K562 (cell line): ENCODE measurements at regions not wholly inside any gene's neighbourhood (a gene's known extent, or its start where the extent isn't known, plus 50 kb on each side); places are given as distances from the start of the nearest gene placed in this dataset.
A peak's percentile ranks its signal among the peaks of the same experiment; 100 is the strongest.

ENCODE experiments used
- ATAC-seq: fragments of 200-7000 bp; cut with Tn5 transposase; 3 replicates; pipeline ENCODE4 v1.9.1; 2020; ENCODE audit warnings: moderate library complexity
- BruUV-seq: library from RNA; stranded (reverse); fragments of 400-500 nt; replicated peaks from 2 replicates; lab custom pipeline; 2021; lab: Mats Ljungman, UMichigan
- CTCF ChIA-PET: fragments of 300-600 bp; formaldehyde crosslinking; extraction: SDS; loops from one replicate; lab custom pipeline; 2021; ENCODE audit warnings: low intra/inter-chr PET ratio; lab: Yijun Ruan, JAX
- POLR2A ChIA-PET: fragments of 300-600, 350-650 bp; sonication (Branson Sonifier 250); formaldehyde crosslinking; extraction: SDS; loops from one replicate; lab custom pipeline; 2021; ENCODE audit warnings: antibody characterized with exemption, inconsistent platforms; lab: Yijun Ruan, JAX
- DNase-seq, 4 experiments: peaks; one replicate each; pipeline versions ENCODE4 v3.0.0 to v3.0.0-alpha.2; 2011 to 2018; ENCODE audit warnings: low spot score in 3 of 4, mixed read lengths in 3 of 4; ENCODE audit errors: extremely low read depth in 1 of 4
- FAIRE-seq: peaks from 2 replicates; lab custom pipeline; 2011; peaks lifted over from hg19 to GRCh38; lab: Jason Lieb, UNC
- H2AFZ ChIP-seq: 2 replicates; pipeline ENCODE4 v1.6.0; 2011; ENCODE audit warnings: low read depth, low read length, control low read depth, inconsistent platforms
- H3K27ac ChIP-seq: fragments of 200-600 bp; 3 replicates; pipeline ENCODE4 v1.8.0; 2011; ENCODE audit warnings: low read depth, mild to moderate bottlenecking, control low read depth, inconsistent platforms, low read length, moderate library complexity, mixed read lengths; ENCODE audit errors: extremely low read depth
- H3K27me3 ChIP-seq, 2 experiments: fragments of 300-600 bp in 1 of 2; 2 replicates in 1 of 2; 3 replicates in 1 of 2; pipeline versions ENCODE4 v1.6.0 to v1.8.0; 2011; ENCODE audit warnings: inconsistent platforms in 2 of 2, low read length in 2 of 2, mild to moderate bottlenecking in 1 of 2, mixed read lengths in 1 of 2, moderate library complexity in 1 of 2; ENCODE audit not compliant: control insufficient read depth in 2 of 2, insufficient read depth in 2 of 2
- H3K36me3 ChIP-seq: fragments of 300-600 bp; 3 replicates; pipeline ENCODE4 v1.8.0; 2011; ENCODE audit warnings: mild to moderate bottlenecking, low read length, inconsistent platforms; ENCODE audit not compliant: control insufficient read depth, insufficient read depth
- H3K4me1 ChIP-seq, 2 experiments: fragments of 200-600 bp in 1 of 2; replicated peaks in 1 of 2; 2 replicates in 1 of 2; 3 replicates in 1 of 2; pipeline versions ENCODE4 v1.5.1 to v1.8.0; 2011; ENCODE audit warnings: inconsistent platforms in 2 of 2, low read length in 2 of 2, mild to moderate bottlenecking in 1 of 2, mixed read lengths in 1 of 2, moderate library complexity in 1 of 2; ENCODE audit not compliant: control insufficient read depth in 2 of 2, insufficient read depth in 2 of 2
- H3K4me2 ChIP-seq: 2 replicates; pipeline ENCODE4 v1.6.1; 2011; ENCODE audit warnings: low read length, control low read depth, inconsistent platforms, mixed read lengths; ENCODE audit not compliant: insufficient read depth
- H3K4me3 ChIP-seq: fragments of 200-600 bp; sonication (generic), shearing (Covaris generic); 2 replicates; pipeline ENCODE4 v1.5.1; 2016; ENCODE audit warnings: control low read depth, inconsistent platforms
- H3K79me2 ChIP-seq: fragments of 200-600 bp; 3 replicates; pipeline ENCODE4 v1.8.0; 2011; ENCODE audit warnings: low read length, inconsistent platforms; ENCODE audit not compliant: control insufficient read depth, insufficient read depth
- H3K9ac ChIP-seq, 2 experiments: 2 replicates each; pipeline versions ENCODE4 v1.6.0 to v1.6.1; 2011; ENCODE audit warnings: low read depth in 2 of 2, low read length in 2 of 2, control low read depth in 1 of 2, inconsistent platforms in 1 of 2, mild to moderate bottlenecking in 1 of 2, mixed read lengths in 1 of 2; ENCODE audit not compliant: insufficient read depth in 1 of 2
- H3K9me1 ChIP-seq: one replicate; pipeline ENCODE4 v1.6.0; 2011; ENCODE audit warnings: inconsistent platforms, mild to moderate bottlenecking, low read length, moderate library complexity; ENCODE audit not compliant: control insufficient read depth, insufficient read depth
- H3K9me3 ChIP-seq: replicated peaks from 2 replicates; pipeline ENCODE4 v1.5.1; 2011; ENCODE audit warnings: low read depth, low read length, inconsistent platforms; ENCODE audit not compliant: control insufficient read depth, insufficient read depth
- H4K20me1 ChIP-seq: replicated peaks from 2 replicates; pipeline ENCODE4 v1.6.1; 2011; ENCODE audit warnings: low read length, inconsistent platforms, mixed read lengths; ENCODE audit not compliant: control insufficient read depth, insufficient read depth
- ARID3B ChIP-seq: fragments of 250-450 bp; sonication (Bioruptor Pico); IDR thresholded peaks from 2 replicates; pipeline ENCODE4 v1.4.0; 2020; ENCODE audit warnings: borderline replicate concordance
- DPF2 ChIP-seq: fragments of 450-650 bp; IDR thresholded peaks from 2 replicates; pipeline ENCODE4 v1.6.1; 2016
- E2F4 ChIP-seq: sonication (generic); formaldehyde crosslinking; IDR thresholded peaks from 2 replicates; pipeline ENCODE4 v1.8.0; 2022; ENCODE audit warnings: mild to moderate bottlenecking, low read depth, missing genetic modification reagents
- EWSR1 ChIP-seq: fragments of 450-650 bp; IDR thresholded peaks from 2 replicates; pipeline ENCODE4 v1.6.1; 2018; ENCODE audit warnings: borderline replicate concordance, mild to moderate bottlenecking, low read depth, moderate library complexity; ENCODE audit not compliant: partially characterized antibody
- HIVEP1 ChIP-seq: fragments of 250-450 bp; sonication (Bioruptor Pico); IDR thresholded peaks from 2 replicates; pipeline ENCODE4 v1.4.0; 2020; ENCODE audit warnings: mild to moderate bottlenecking
- MEF2D ChIP-seq: conservative IDR thresholded peaks from 2 replicates; pipeline ENCODE4 v1.6.1; 2016; ENCODE audit warnings: low read depth, missing genetic modification characterization, missing compliant biosample characterization
- MXI1 ChIP-seq: IDR thresholded peaks from 2 replicates; pipeline ENCODE4 v1.6.1; 2011; ENCODE audit warnings: low read depth, mild to moderate bottlenecking, improper control_type of control experiment, low read length
- PHF8 ChIP-seq: fragments of 200-600 bp; sonication (generic); IDR thresholded peaks from 2 replicates; pipeline ENCODE4 v1.6.1; 2012; ENCODE audit warnings: mixed run types, mild to moderate bottlenecking, inconsistent platforms, low read length, moderate library complexity, borderline replicate concordance
- RBM14 ChIP-seq: fragments of 200-400 bp; formaldehyde crosslinking; IDR thresholded peaks from 2 replicates; pipeline ENCODE4 v1.6.1; 2018; ENCODE audit warnings: low read depth, mild to moderate bottlenecking, low read length, moderate library complexity, borderline replicate concordance; ENCODE audit not compliant: insufficient read depth
- RBM25 ChIP-seq: fragments of 200-400 bp; formaldehyde crosslinking; IDR thresholded peaks from 2 replicates; pipeline ENCODE4 v1.6.1; 2018; ENCODE audit warnings: low read length, low read depth, moderate library complexity; ENCODE audit not compliant: severe bottlenecking
- RNF219 ChIP-seq: fragments of 250-450 bp; sonication (Bioruptor Pico); IDR thresholded peaks from 2 replicates; pipeline ENCODE4 v1.5.0; 2022; ENCODE audit warnings: mild to moderate bottlenecking
- TEAD1 ChIP-seq, 2 experiments: fragments of 450-650 bp in 1 of 2; sonication (generic) in 1 of 2; formaldehyde crosslinking; IDR thresholded peaks; 2 replicates each; pipeline versions ENCODE4 v1.4.0 to v1.8.0; 2020 to 2022; ENCODE audit warnings: mild to moderate bottlenecking in 2 of 2, missing genetic modification reagents in 1 of 2
- ZNF140 ChIP-seq: fragments of 250-450 bp; sonication (Bioruptor Pico); IDR thresholded peaks from 2 replicates; pipeline ENCODE4 v1.8.0; 2021; ENCODE audit warnings: moderate library complexity, mild to moderate bottlenecking, inconsistent platforms
- ZNF354B ChIP-seq: fragments of 250-450 bp; sonication (Bioruptor Pico); IDR thresholded peaks from 2 replicates; pipeline ENCODE4 v1.4.0; 2020
- ZNF444 ChIP-seq: fragments of 250-450 bp; sonication (Bioruptor Pico); IDR thresholded peaks from 2 replicates; pipeline ENCODE4 v1.4.0; 2020; ENCODE audit warnings: mild to moderate bottlenecking, moderate library complexity
- ZNF668 ChIP-seq: fragments of 250-450 bp; sonication (Bioruptor Pico); IDR thresholded peaks from 2 replicates; pipeline ENCODE4 v1.8.0; 2022; ENCODE audit warnings: mild to moderate bottlenecking, inconsistent platforms
- WGBS: fragments of 100-300 bp; shearing (Covaris generic); methylation state at CpG from one replicate; pipeline ENCODE4 v1.1.6; 2016; ENCODE audit warnings: low coverage, mixed read lengths; ENCODE audit not compliant: insufficient coverage; ENCODE audit errors: missing lambda C conversion rate; 5-methylcytosine and 5-hydroxymethylcytosine counted together
- in situ Hi-C: fragments of 300-500 bp; cut with MboI; formaldehyde crosslinking; loops from 4 replicates; pipeline ENCODE4 v1.15.0; 2018; ENCODE audit warnings: inconsistent platforms, mixed read lengths
- intact Hi-C: fragments of 100-400 bp; cut with micrococcal nuclease; formaldehyde crosslinking; loops from 2 replicates; pipeline ENCODE4 v1.14.2; 2022

- no peak for TF ChIP-seq ARID3B (CRISPR knock-in tag)
- no peak for TF ChIP-seq RBM14
- 0 out of 4 replicates have a peak, but pooled peaks of 1 of the 2 experiments have one; percentile 15 for TF ChIP-seq TEAD1 (CRISPR knock-in tag; IDR thresholded peaks at IDR 0.05)
- TF ChIP-seq DPF2 = 0 out of 2 replicates have a peak, but pooled peaks have one; percentile 8
- TF ChIP-seq MEF2D = no peak
- no peak for TF ChIP-seq HIVEP1
- no peak for TF ChIP-seq PHF8
- TF ChIP-seq EWSR1 = no peak
- TF ChIP-seq MXI1 = no peak
Observed at GRCh38 chr11:69958308-69958707, 119.8 kb upstream of the ANO1 start (continued).

DNA sequence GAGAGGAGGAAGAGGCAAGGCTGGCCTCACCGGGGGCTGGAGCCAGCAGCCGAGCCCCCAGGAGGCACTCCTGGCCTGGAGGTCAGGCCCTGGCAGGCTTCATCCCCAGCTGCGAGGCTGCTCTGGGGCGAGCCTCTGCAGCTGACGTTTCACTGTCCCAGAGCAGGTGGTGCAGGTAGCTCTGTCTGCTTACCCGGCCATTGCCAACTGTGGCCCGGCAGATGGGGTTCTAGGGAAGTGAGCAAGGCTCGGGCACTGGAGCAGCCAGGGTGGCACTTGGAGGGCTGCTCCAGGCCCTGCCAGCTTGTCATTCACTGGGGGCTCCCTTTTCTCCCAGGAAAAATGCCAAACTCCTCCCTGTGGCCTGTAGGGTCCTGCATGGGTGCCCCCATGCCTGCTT is 118.7 kb upstream of the ANO1 start:
- FAIRE-seq = no peak
- CTCF ChIA-PET = no interaction called here
- TF ChIP-seq ZNF668 (CRISPR knock-in tag) (no peak), RBM25 (no peak), RNF219 (no peak), ZNF140 (CRISPR knock-in tag) (no peak), E2F4 (CRISPR knock-in tag) (no peak), ZNF354B (CRISPR knock-in tag) (no peak), ZNF444 (CRISPR knock-in tag) (no peak)

More for the DNA sequence above, 118.7 kb upstream of the ANO1 start:
- WGBS = 62% methylated on average over 6 of the region's 8 CpGs
- POLR2A ChIA-PET = no interaction called here
- Histone ChIP-seq H3K36me3 (no peaks in the 10 kb centered on the region), H3K27me3 (0 out of 5 replicates have a peak, but pooled peaks cover 0 to 4% of the 10 kb centered on the region in 2 experiments), H3K9ac (peak overlapping the region in 1 of 2 experiments; percentile 31; a peak in 1 of 4 replicates), H4K20me1 (no peaks in the 10 kb centered on the region), H3K4me3 (no peak overlapping the region), H3K4me2 (no peak overlapping the region), H3K9me3 (no peaks in the 10 kb centered on the region), H3K9me1 (no peaks in the 10 kb centered on the region), H3K4me1 (peaks cover 13 to 50% of the 10 kb centered on the region in 2 experiments; a peak in 4 of 5 replicates), H3K79me2 (no peaks in the 10 kb centered on the region), H3K27ac (no peak overlapping the region), H2AFZ (no peak overlapping the region)
- DNase-seq (no peak), ATAC-seq (no peak)
- in situ Hi-C loops (no loop called here), intact Hi-C loops (no loop called here)
- BruUV-seq = no TSS peak
